Fibroblast of lung (primary cell): ENCODE measurements at regions not wholly inside any gene's neighbourhood (a gene's known extent, or its start where the extent isn't known, plus 50 kb on each side); places are given as distances from the start of the nearest gene placed in this dataset.

Source experiments
- DNase-seq, 2 donors: peaks; one replicate each; pipeline versions ENCODE4 v3.0.0 to v3.0.0-alpha.2; 2010; ENCODE audit warnings: low read depth in 2 of 2
- H2AFZ ChIP-seq: 2 replicates; pipeline ENCODE4 v1.5.1; 2012; ENCODE audit warnings: low read length, control low read depth, inconsistent platforms
- H3K27ac ChIP-seq: 2 replicates; pipeline ENCODE4 v1.5.1; 2011; ENCODE audit warnings: low read length, control low read depth; ENCODE audit not compliant: insufficient read depth
- H3K27me3 ChIP-seq: 2 replicates; pipeline ENCODE4 v1.5.1; 2011; ENCODE audit warnings: mild to moderate bottlenecking, low read length; ENCODE audit not compliant: control insufficient read depth, insufficient read depth
- H3K36me3 ChIP-seq: 2 replicates; pipeline ENCODE4 v1.5.1; 2011; ENCODE audit warnings: low read length; ENCODE audit not compliant: control insufficient read depth, insufficient read depth
- H3K4me1 ChIP-seq: 2 replicates; pipeline ENCODE4 v1.5.1; 2011; ENCODE audit warnings: low read length; ENCODE audit not compliant: control insufficient read depth, insufficient read depth; ENCODE audit errors: extremely low read depth
- H3K4me2 ChIP-seq: 2 replicates; pipeline ENCODE4 v1.5.1; 2011; ENCODE audit warnings: low read length, control low read depth; ENCODE audit not compliant: insufficient read depth; ENCODE audit errors: extremely low read depth
- H3K4me3 ChIP-seq, 4 experiments: fragments of 200-600 bp in 1 of 4; sonication (generic) in 1 of 4; replicated peaks in 1 of 4; 2 replicates each; pipeline ENCODE4 v1.5.1; 2011 to 2016; ENCODE audit warnings: low read length in 4 of 4, low read depth in 3 of 4, mild to moderate bottlenecking in 3 of 4, control low read depth in 2 of 4, inconsistent platforms in 1 of 4, mixed read lengths in 1 of 4; ENCODE audit not compliant: insufficient read depth in 1 of 4; ENCODE audit errors: control extremely low read depth in 1 of 4
- H3K79me2 ChIP-seq: 2 replicates; pipeline ENCODE4 v1.5.1; 2012; ENCODE audit warnings: mild to moderate bottlenecking, low read length, inconsistent platforms; ENCODE audit not compliant: control insufficient read depth, insufficient read depth
- H3K9ac ChIP-seq: 2 replicates; pipeline ENCODE4 v1.5.1; 2011; ENCODE audit warnings: mild to moderate bottlenecking, low read length, control low read depth; ENCODE audit not compliant: insufficient read depth
- H3K9me3 ChIP-seq: 2 replicates; pipeline ENCODE4 v1.5.1; 2012; ENCODE audit warnings: low read depth, low read length; ENCODE audit not compliant: control insufficient read depth, insufficient read depth
- H4K20me1 ChIP-seq: 2 replicates; pipeline ENCODE4 v1.5.1; 2011; ENCODE audit warnings: low read length; ENCODE audit not compliant: control insufficient read depth, insufficient read depth; ENCODE audit errors: extremely low read depth
- EZH2 ChIP-seq: IDR thresholded peaks from 2 replicates; pipeline ENCODE4 v1.5.1; 2012; ENCODE audit warnings: low read length, control low read depth, mild to moderate bottlenecking; ENCODE audit errors: missing control alignments
- TF ChIP-seq, protein P1 (sequence below), 2 donors: IDR thresholded peaks in 1 of 2; conservative IDR thresholded peaks in 1 of 2; 1 replicate in 1 of 2; 2 replicates in 1 of 2; pipeline ENCODE4 v1.5.1; 2011 to 2012; ENCODE audit warnings: low read length in 2 of 2, control low read depth in 1 of 2, inconsistent platforms in 1 of 2, low read depth in 1 of 2, mild to moderate bottlenecking in 1 of 2

DNA sequence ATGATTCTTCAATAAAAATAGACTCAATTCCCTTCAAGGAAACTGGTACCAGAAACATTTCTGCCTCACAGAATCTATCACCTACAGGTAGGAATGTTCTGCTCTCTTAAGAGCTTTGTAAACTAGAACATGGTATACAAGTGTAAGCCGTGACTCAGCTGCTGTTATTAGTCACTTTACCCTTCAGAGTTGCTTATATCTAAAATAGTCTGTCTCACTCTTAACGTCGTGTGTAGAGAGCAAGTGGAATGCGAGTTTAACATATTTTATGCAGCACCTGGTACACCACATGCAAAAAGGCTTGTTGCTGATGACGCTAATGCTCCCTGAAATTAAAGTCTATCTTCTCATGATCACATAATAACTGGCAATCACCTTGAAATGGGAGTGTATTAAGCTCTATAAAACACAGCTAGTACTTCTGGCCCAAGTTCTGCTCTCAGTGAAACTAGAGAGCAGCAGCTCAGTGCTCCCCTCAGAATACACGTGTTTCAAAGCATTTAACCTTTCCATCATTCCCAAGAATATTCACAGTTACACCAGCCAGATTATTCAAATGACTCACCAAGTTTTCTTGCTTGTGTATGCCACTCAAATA, 420.0 kb downstream of the ZEB2 start:
- no peak overlapping the region for H3K4me3 ChIP-seq
- peaks cover 20% of the 10 kb centered on the region for H3K4me1 ChIP-seq
- H3K9ac ChIP-seq: no peak overlapping the region
- H3K27ac ChIP-seq: no peak overlapping the region
- no peaks in the 10 kb centered on the region for H3K79me2 ChIP-seq
- H3K27me3 ChIP-seq: no peaks in the 10 kb centered on the region
- H3K4me2 ChIP-seq: peak overlapping the region; percentile 17
- peak; percentile 77 to 98 for DNase-seq
- H3K9me3 ChIP-seq: no peaks in the 10 kb centered on the region
- no peaks in the 10 kb centered on the region for H4K20me1 ChIP-seq
- TF ChIP-seq, protein P1, sequence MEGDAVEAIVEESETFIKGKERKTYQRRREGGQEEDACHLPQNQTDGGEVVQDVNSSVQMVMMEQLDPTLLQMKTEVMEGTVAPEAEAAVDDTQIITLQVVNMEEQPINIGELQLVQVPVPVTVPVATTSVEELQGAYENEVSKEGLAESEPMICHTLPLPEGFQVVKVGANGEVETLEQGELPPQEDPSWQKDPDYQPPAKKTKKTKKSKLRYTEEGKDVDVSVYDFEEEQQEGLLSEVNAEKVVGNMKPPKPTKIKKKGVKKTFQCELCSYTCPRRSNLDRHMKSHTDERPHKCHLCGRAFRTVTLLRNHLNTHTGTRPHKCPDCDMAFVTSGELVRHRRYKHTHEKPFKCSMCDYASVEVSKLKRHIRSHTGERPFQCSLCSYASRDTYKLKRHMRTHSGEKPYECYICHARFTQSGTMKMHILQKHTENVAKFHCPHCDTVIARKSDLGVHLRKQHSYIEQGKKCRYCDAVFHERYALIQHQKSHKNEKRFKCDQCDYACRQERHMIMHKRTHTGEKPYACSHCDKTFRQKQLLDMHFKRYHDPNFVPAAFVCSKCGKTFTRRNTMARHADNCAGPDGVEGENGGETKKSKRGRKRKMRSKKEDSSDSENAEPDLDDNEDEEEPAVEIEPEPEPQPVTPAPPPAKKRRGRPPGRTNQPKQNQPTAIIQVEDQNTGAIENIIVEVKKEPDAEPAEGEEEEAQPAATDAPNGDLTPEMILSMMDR (conservative IDR thresholded peaks at IDR 0.05 in 1 of 2, IDR thresholded peaks at IDR 0.05 in 1 of 2; ENCODE audit: low read depth in 1 of 2, low read length in 2 of 2): peak; percentile 8 to 34
- no peak for TF ChIP-seq EZH2
- H2AFZ ChIP-seq: no peak overlapping the region
- no peaks in the 10 kb centered on the region for H3K36me3 ChIP-seq

DNA sequence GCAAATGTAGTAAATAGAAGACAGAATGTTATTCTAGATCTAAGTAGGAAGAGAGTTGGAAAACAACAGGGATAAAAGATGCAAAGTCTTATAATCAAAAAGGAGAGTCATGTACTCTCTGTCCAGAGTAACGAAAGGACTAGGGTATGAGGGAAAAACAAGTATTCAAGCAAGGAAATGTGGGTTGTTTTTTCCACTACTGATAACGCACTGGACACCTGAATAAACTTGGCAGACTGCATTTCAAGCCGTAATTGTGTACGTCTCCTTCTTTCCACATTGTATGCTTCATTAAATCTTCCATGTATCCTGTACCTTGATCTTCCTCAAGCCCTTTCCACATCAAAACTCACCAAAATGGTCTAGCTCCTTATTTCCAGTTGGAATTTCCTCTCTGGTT, 420.6 kb downstream of the ZEB2 start:
- peak in 1 of 2 donors; percentile 50 for DNase-seq
- no peak overlapping the region for H3K4me3 ChIP-seq
- no peak overlapping the region for H3K4me2 ChIP-seq
- no peaks in the 10 kb centered on the region for H3K36me3 ChIP-seq
- no peaks in the 10 kb centered on the region for H3K27me3 ChIP-seq
- H3K27ac ChIP-seq: no peak overlapping the region
- H3K9me3 ChIP-seq: no peaks in the 10 kb centered on the region
- no peak for TF ChIP-seq EZH2
- TF ChIP-seq, protein P1 (conservative IDR thresholded peaks at IDR 0.05 in 1 of 2, IDR thresholded peaks at IDR 0.05 in 1 of 2; ENCODE audit: low read depth in 1 of 2, low read length in 2 of 2): no peak
- H4K20me1 ChIP-seq: no peaks in the 10 kb centered on the region
- peaks cover 20% of the 10 kb centered on the region for H3K4me1 ChIP-seq
- no peak overlapping the region for H3K9ac ChIP-seq
- H3K79me2 ChIP-seq: no peaks in the 10 kb centered on the region
- no peak overlapping the region for H2AFZ ChIP-seq

DNA sequence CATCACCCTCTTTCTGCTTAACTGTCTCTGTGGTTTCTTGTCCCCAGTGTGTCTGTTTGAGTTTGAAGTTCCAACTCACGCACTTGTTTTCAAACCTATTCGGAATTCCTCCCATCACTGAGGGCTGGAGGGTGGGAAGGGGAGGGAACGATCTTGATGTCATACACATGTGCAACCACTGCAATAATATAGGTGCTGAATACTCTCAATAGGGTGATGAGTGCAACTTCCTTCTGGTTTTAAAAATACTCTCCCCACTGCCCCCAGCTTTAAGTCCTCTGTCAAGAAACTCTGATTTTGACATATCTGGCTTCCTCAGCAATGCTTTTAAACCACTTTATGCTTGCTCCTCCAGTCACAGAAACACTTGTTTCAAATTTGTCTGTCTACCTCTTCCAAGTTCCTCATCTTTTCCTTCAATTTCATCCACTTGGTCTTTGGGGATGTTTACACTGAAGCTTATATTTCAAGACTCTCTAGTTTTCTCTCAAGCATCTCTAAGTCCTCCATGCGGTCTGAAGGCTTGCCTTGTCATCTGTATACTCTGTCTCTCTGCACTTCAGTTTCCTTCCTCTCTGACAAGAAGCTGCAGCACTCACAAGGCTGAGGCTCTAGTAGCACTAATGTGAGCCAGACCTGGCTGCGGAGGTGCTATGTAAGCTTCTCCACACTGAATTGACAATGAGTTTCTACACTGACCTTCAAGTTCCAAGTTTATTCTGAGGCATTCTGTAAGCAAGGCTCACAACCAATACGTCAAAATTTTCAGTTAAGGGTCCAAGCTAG, 422.3 kb downstream of the ZEB2 start:
- TF ChIP-seq EZH2: no peak
- TF ChIP-seq, protein P1 (conservative IDR thresholded peaks at IDR 0.05 in 1 of 2, IDR thresholded peaks at IDR 0.05 in 1 of 2; ENCODE audit: low read depth in 1 of 2, low read length in 2 of 2): no peak
- DNase-seq: no peak
- Histone ChIP-seq H3K9ac (no peak overlapping the region), H3K36me3 (no peaks in the 10 kb centered on the region), H3K79me2 (no peaks in the 10 kb centered on the region), H3K4me3 (no peak overlapping the region), H3K27me3 (no peaks in the 10 kb centered on the region), H3K9me3 (no peaks in the 10 kb centered on the region), H3K4me1 (peaks cover 20% of the 10 kb centered on the region), H2AFZ (peak overlapping the region; percentile 14), H3K27ac (peak overlapping the region; percentile 1), H4K20me1 (no peaks in the 10 kb centered on the region), H3K4me2 (peak overlapping the region; percentile 42)
